Parathyroid adenoma (tissue), 2 donors: ENCODE measurements at regions not wholly inside any gene's neighbourhood (a gene's known extent, or its start where the extent isn't known, plus 50 kb on each side); places are given as distances from the start of the nearest gene placed in this dataset.
A peak's percentile ranks its signal among the peaks of the same experiment; 100 is the strongest.

Source experiments
- H2AFZ ChIP-seq: fragments of 300-600 bp; sonication (generic); one replicate; pipeline ENCODE4 v1.7.0; 2017; ENCODE audit warnings: antibody characterized with exemption, mild to moderate bottlenecking
- H3K27ac ChIP-seq: fragments of 300-600 bp; sonication (generic); one replicate; pipeline ENCODE4 v1.7.0; 2017
- H3K27me3 ChIP-seq: fragments of 300-600 bp; sonication (generic); one replicate; pipeline ENCODE4 v1.7.0; 2017; ENCODE audit warnings: low read length; ENCODE audit not compliant: control insufficient read depth, insufficient read depth
- H3K36me3 ChIP-seq: fragments of 300-600 bp; sonication (generic); one replicate; pipeline ENCODE4 v1.7.0; 2017; ENCODE audit warnings: low read length; ENCODE audit not compliant: control insufficient read depth, insufficient read depth
- H3K4me1 ChIP-seq: fragments of 300-600 bp; sonication (generic); one replicate; pipeline ENCODE4 v1.7.0; 2017; ENCODE audit warnings: control low read depth
- H3K4me2 ChIP-seq: fragments of 300-600 bp; sonication (generic); one replicate; pipeline ENCODE4 v1.7.0; 2017; ENCODE audit warnings: low read length
- H3K4me3 ChIP-seq: fragments of 300-600 bp; sonication (generic); one replicate; pipeline ENCODE4 v1.7.0; 2017; ENCODE audit warnings: low read depth, low read length
- H3K79me2 ChIP-seq: fragments of 300-600 bp; sonication (generic); one replicate; pipeline ENCODE4 v1.7.0; 2017; ENCODE audit warnings: control low read depth
- H3K9ac ChIP-seq: fragments of 300-600 bp; sonication (generic); one replicate; pipeline ENCODE4 v1.7.0; 2017; ENCODE audit warnings: mild to moderate bottlenecking
- H3K9me3 ChIP-seq: fragments of 300-600 bp; sonication (generic); one replicate; pipeline ENCODE4 v1.7.0; 2017; ENCODE audit warnings: low read length; ENCODE audit not compliant: control insufficient read depth
- TF ChIP-seq, protein P1 (sequence below): fragments of 300-600 bp; sonication (generic); IDR thresholded peaks from one replicate; pipeline ENCODE4 v1.7.0; 2017; ENCODE audit warnings: antibody characterized with exemption, mild to moderate bottlenecking
- donor health status: primary hyperparathyroidism.

DNA sequence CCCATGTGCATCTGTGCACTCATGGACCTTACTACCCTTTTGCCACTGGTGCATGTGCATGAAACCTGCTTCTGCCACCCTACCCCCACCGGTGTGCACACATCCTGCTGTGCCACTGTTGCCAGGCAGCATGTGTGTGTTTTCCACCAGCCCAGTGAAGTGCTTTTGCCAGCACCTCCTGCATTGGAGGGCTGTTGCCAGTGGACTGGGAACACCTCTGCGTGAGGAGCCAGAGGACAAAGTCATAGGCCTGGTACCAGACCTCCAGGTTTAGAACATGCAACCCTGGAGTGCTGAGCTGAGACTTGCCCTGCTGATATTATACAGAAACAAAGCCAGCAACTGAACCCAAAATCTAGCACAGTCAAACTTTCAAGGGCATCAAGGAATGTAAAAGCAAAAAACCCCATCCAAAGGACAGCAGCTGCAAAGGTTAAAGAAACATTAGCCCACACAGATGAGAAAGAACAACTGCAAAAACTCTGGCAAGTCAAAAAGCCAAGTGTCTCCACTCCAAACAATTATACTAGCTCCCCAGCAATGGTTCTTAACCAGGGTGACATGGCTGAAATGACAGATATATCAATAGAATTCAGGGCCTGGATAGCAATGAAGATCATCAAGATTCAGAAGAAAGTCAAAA is 70.6 kb upstream of the PTPN3 start:
- H3K27ac ChIP-seq: no peak overlapping the region
- TF ChIP-seq, protein P1, sequence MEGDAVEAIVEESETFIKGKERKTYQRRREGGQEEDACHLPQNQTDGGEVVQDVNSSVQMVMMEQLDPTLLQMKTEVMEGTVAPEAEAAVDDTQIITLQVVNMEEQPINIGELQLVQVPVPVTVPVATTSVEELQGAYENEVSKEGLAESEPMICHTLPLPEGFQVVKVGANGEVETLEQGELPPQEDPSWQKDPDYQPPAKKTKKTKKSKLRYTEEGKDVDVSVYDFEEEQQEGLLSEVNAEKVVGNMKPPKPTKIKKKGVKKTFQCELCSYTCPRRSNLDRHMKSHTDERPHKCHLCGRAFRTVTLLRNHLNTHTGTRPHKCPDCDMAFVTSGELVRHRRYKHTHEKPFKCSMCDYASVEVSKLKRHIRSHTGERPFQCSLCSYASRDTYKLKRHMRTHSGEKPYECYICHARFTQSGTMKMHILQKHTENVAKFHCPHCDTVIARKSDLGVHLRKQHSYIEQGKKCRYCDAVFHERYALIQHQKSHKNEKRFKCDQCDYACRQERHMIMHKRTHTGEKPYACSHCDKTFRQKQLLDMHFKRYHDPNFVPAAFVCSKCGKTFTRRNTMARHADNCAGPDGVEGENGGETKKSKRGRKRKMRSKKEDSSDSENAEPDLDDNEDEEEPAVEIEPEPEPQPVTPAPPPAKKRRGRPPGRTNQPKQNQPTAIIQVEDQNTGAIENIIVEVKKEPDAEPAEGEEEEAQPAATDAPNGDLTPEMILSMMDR: no peak
- no peaks in the 10 kb centered on the region for H3K9me3 ChIP-seq
- H3K4me1 ChIP-seq: no peaks in the 10 kb centered on the region
- H3K36me3 ChIP-seq: no peaks in the 10 kb centered on the region
- H2AFZ ChIP-seq: no peak overlapping the region
- no peaks in the 10 kb centered on the region for H3K27me3 ChIP-seq
- no peak overlapping the region for H3K9ac ChIP-seq
- H3K79me2 ChIP-seq: no peaks in the 10 kb centered on the region
- H3K4me2 ChIP-seq: no peak overlapping the region
- no peak overlapping the region for H3K4me3 ChIP-seq

DNA sequence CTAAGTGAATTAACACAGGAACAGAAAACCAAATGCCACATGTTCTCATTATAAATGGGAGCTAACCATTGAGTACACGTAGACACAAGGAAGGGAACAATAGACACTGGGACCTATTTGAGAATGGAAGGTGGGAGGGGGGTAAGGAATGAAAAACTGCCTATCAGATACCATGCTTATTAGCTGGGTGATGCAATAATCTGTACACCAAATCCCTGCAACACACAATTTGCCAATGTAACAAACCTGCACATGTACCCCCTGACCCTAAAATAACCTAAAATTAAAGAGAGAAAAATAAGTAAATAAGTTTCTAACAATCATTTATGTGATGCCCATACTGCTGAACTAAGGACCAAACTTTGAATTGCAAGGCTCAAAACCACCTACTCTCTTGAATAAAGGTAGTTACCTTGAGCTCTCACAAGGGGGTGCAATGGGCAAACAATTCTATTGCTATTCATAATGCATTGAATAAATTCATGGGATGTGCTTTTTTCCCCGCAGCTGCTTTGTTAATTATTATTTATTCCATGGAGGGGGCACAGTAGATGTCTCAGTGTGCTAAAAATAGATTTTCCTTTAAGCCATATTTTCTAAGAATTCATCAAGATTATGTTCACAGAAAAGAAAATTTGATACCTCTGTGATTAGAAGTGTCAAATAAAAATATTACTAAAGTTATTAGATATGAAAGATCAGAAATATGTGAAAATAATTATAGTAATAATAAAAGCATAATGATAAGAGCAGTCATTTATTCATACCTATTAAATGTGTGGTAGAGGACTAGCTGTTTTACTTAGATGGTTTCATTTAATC is 76.2 kb upstream of the PTPN3 start:
- no peaks in the 10 kb centered on the region for H3K79me2 ChIP-seq
- TF ChIP-seq, protein P1: peak; percentile 32
- no peak overlapping the region for H3K4me2 ChIP-seq
- no peak overlapping the region for H2AFZ ChIP-seq
- H3K4me3 ChIP-seq: no peak overlapping the region
- H3K27me3 ChIP-seq: no peaks in the 10 kb centered on the region
- no peaks in the 10 kb centered on the region for H3K36me3 ChIP-seq
- no peak overlapping the region for H3K9ac ChIP-seq
- H3K4me1 ChIP-seq: no peaks in the 10 kb centered on the region
- no peak overlapping the region for H3K27ac ChIP-seq
- H3K9me3 ChIP-seq: no peaks in the 10 kb centered on the region

DNA sequence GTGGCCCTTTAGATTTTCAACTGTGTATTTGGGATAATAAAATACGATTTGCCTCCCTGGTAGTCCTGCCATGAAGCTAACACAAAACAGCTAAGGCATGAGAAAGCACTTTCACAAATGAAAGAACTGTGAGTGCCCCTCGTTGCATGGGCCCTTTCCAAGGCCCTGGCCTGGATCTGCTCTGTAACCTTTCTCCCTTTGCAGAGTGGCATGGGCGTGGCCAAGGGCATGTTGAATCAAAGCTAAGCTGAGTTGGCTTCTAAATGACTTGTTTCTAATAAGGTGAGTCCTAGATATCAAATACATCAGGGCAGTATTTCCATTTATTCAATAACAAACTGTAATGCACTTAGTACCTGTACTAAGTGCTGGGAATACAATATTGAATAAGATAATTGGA is 78.7 kb upstream of the PTPN3 start:
- no peaks in the 10 kb centered on the region for H3K27me3 ChIP-seq

DNA sequence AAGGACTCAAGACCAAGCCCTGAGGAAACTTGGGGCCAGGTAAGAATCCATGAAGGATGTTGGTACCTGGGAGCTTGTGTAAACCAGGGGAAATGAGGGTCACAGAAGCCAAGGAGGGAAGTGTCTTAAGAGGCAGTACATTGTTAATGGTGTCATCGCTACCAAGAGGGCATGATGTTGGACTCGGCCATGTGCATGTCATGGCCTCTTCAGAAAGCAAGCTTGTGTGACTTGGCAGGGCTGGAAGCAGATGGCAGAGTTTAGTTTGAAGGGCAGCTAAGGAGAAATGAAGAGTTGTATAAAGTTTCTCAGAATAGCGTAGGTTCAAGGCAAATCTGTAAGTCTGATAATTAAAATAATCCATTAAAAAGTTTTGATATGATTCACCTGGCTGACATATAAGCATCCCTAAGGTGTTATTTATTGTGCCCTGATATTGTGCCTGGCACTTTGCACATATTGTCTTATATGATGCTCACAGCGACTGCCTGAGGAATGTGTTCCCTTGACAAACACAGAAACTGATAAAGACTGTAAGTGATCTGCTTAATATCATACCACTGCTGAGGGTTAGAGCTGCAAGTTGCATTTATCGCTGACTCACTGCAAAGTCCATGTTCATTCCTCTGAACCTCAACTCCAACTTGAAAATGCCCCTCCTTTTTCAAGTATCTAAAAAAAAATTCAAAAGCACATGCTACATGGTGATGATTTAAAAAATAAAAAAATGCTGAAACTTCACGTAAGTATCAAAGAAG is 81.3 kb upstream of the PTPN3 start:
- H3K4me1 ChIP-seq: no peaks in the 10 kb centered on the region
- no peaks in the 10 kb centered on the region for H3K9me3 ChIP-seq
- H3K27me3 ChIP-seq: no peaks in the 10 kb centered on the region
- H3K4me2 ChIP-seq: no peak overlapping the region
- no peaks in the 10 kb centered on the region for H3K79me2 ChIP-seq
- no peak overlapping the region for H3K27ac ChIP-seq
- no peak overlapping the region for H3K9ac ChIP-seq
- H2AFZ ChIP-seq: no peak overlapping the region
- no peak overlapping the region for H3K4me3 ChIP-seq
- H3K36me3 ChIP-seq: no peaks in the 10 kb centered on the region
- TF ChIP-seq, protein P1: no peak

More for the DNA sequence above, 78.7 kb upstream of the PTPN3 start:
- Histone ChIP-seq H3K27ac (no peak overlapping the region), H3K9ac (no peak overlapping the region), H3K4me3 (no peak overlapping the region), H3K36me3 (no peaks in the 10 kb centered on the region), H3K4me1 (no peaks in the 10 kb centered on the region), H3K9me3 (no peaks in the 10 kb centered on the region), H3K79me2 (no peaks in the 10 kb centered on the region), H3K4me2 (no peak overlapping the region), H2AFZ (no peak overlapping the region)
- TF ChIP-seq, protein P1: no peak
